GM13976 (cell line): ENCODE measurements at regions not wholly inside any gene's neighbourhood (a gene's known extent, or its start where the extent isn't known, plus 50 kb on each side); places are given as distances from the start of the nearest gene placed in this dataset.

ENCODE experiments used
- DNase-seq: peaks from one replicate; pipeline ENCODE4 v3.0.0; 2012; ENCODE audit warnings: low spot score
- CTCF ChIP-seq: IDR thresholded peaks from 2 replicates; pipeline ENCODE4 v1.5.1; 2012; ENCODE audit warnings: borderline replicate concordance, mild to moderate bottlenecking; ENCODE audit not compliant: insufficient read depth; ENCODE audit errors: extremely low read depth, missing control alignments, control extremely low read depth
- in situ Hi-C: fragments of 300-500 bp; cut with MboI; formaldehyde crosslinking; loops from one replicate; pipeline ENCODE4 v1.12.0; 2022; ENCODE audit warnings: low sequenced_read_pairs, mixed read lengths, inconsistent platforms; ENCODE audit not compliant: unreplicated experiment

GRCh38 chr1:94672001-94672400, 130.4 kb upstream of the F3 start:
- in situ Hi-C loops, result no loop called here
- TF ChIP-seq CTCF, result no peak
- DNase-seq, result no peak

DNA sequence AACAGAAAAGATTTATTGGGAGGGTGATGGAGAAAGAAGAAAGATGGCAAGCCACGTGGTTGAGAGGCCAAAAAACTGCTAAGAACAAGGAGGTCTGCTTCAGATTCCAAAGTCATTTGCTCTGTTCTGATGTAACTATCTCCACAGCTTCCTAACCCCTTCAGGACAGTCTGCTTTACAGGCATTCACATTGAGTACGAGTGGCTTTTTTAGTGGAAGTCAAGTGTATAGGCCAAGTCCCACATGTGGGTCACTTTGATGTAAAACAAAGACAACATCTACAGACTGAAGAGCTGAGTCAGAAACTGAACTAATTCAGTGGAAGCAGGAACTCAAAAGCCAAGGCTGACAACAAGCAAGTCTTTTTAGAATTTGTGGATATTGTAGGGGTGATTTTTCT, 128.7 kb upstream of the F3 start:
- in situ Hi-C loops, result no loop called here
- TF ChIP-seq CTCF, result no peak
- no peak for DNase-seq

DNA sequence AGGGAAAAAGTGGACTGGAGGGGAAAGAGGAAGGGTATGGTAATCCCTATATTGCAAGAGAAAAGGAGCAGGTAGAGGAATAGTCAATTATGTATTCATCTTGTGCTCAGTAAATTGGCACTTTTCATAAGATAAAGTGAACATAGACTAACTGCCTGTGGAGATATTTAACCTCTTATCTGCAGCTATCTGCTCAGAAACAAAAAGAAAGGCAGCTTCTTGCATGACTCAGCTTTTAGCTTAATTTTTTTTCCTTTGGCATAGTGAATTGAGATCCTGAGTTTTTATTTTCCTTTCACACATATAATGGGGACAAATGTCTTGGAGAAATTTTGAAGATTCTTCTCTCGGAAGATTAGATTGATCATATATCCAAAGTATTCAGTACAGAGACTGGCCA, 127.6 kb upstream of the F3 start:
- in situ Hi-C loops, result no loop called here
- no peak for TF ChIP-seq CTCF

DNA sequence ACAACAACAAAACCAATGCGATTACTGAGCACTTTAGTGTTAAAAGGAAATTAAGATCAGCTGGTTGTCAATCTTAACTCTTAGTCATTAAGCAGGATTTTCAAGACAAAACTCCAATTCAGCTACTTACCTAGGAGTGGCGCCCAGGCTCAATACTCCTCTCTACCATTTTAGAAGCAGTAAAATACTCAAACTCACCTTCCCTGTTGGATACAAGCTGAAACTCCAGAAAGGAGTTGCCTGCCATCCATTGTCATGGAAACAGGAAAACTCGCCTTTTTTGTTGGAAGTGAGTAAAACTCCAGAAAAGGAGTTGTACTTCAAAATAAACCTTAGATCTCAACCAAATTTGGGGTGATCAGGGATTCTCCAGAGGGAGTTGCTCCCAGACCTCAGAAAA, 127.0 kb upstream of the F3 start:
- DNase-seq, result no peak
- in situ Hi-C loops, result no loop called here
- TF ChIP-seq CTCF, result no peak

More for the DNA sequence above, 127.6 kb upstream of the F3 start:
- no peak for DNase-seq

GRCh38 chr1:94667818-94668217, 126.3 kb upstream of the F3 start:
- in situ Hi-C loops, result no loop called here
- no peak for DNase-seq
- TF ChIP-seq CTCF, result no peak

DNA sequence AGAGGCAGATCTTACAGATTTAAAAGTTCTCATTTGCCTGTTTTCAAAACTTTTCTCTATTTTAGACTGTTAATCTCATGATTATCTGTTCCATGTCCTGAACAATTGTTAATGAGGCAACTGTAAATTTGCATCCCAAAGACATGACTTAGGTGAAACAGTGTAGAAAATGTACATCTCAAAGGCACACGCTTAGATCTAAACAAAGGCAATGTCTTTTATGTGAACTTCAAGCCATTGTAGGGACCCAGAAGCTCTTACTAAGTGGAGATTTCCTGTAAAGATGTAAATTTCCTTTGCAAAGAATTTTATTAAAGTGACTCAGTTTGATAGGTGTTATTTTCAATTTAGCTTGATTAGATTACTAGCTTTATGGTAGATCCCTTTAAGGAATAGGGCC, 125.2 kb upstream of the F3 start:
- no peak for TF ChIP-seq CTCF
- DNase-seq, result no peak
- in situ Hi-C loops, result no loop called here

- no peak for TF ChIP-seq CTCF
- in situ Hi-C loops, result no loop called here
- no peak for DNase-seq
These were observed 119.9 kb upstream of the F3 start for GRCh38 chr1:94661431-94661932.
